B cell (primary cell): ENCODE measurements at regions not wholly inside any gene's neighbourhood (a gene's known extent, or its start where the extent isn't known, plus 50 kb on each side); places are given as distances from the start of the nearest gene placed in this dataset.
"Not testable (repeated sequence)": the region's sequence is repeated elsewhere in the genome, so short reads cannot be mapped to it uniquely, and the experiment has no call there.

Source experiments
- ATAC-seq: fragments of 200-7000 bp; cut with Tn5 transposase; one replicate; pipeline ENCODE4 v1.10.0; 2021; ENCODE audit warnings: low read depth, mild to moderate bottlenecking, moderate number of reproducible peaks, moderate library complexity
- CTCF ChIA-PET: fragments of 350-600 bp; sonication (Branson Sonifier 250); formaldehyde crosslinking; loops from one replicate; lab custom pipeline; 2021; ENCODE audit warnings: antibody characterized with exemption, inconsistent platforms; lab: Charles Lee
- POLR2A ChIA-PET: fragments of 350-600 bp; sonication (Branson Sonifier 250); formaldehyde crosslinking; loops from one replicate; lab custom pipeline; 2021; ENCODE audit warnings: antibody characterized with exemption; lab: Charles Lee
- DNase-seq: peaks from one replicate; pipeline ENCODE4 v3.0.0; 2013
- H2AFZ ChIP-seq: 2 replicates; pipeline ENCODE4 v1.6.1; 2012; ENCODE audit warnings: mild to moderate bottlenecking, low read depth, low read length; ENCODE audit not compliant: insufficient read depth, poor library complexity, severe bottlenecking
- H3K27ac ChIP-seq, 2 donors: 1 replicate in 1 of 2; 2 replicates in 1 of 2; pipeline ENCODE4 v1.5.1; 2012 to 2013; ENCODE audit warnings: low read length in 2 of 2, mild to moderate bottlenecking in 2 of 2, moderate library complexity in 1 of 2
- H3K27me3 ChIP-seq, 4 experiments: fragments of 200-600 bp in 1 of 4; sonication (generic) in 1 of 4; replicated peaks in 1 of 4; 1 replicate in 2 of 4; 2 replicates in 2 of 4; pipeline versions ENCODE4 v1.6.1 to v1.7.0; 2013 to 2016; ENCODE audit warnings: low read length in 3 of 4, mild to moderate bottlenecking in 2 of 4, mixed read lengths in 1 of 4, moderate library complexity in 1 of 4; ENCODE audit not compliant: insufficient read depth in 4 of 4, control insufficient read depth in 3 of 4; ENCODE audit errors: control extremely low read depth in 1 of 4
- H3K36me3 ChIP-seq, 2 experiments: replicated peaks in 1 of 2; 1 replicate in 1 of 2; 2 replicates in 1 of 2; pipeline versions ENCODE4 v1.6.1 to v1.7.1; 2013; ENCODE audit warnings: low read length in 1 of 2; ENCODE audit not compliant: insufficient read depth in 2 of 2, control insufficient read depth in 1 of 2; ENCODE audit errors: control extremely low read depth in 1 of 2, extremely low read depth in 1 of 2
- H3K4me1 ChIP-seq, 2 donors: fragments of 200-600 bp in 1 of 2; sonication (generic) in 1 of 2; 1 replicate in 1 of 2; 2 replicates in 1 of 2; pipeline versions ENCODE4 v1.5.1 to v1.6.1; 2013 to 2017; ENCODE audit warnings: low read length in 2 of 2; ENCODE audit not compliant: control insufficient read depth in 2 of 2, insufficient read depth in 2 of 2
- H3K4me2 ChIP-seq: replicated peaks from 2 replicates; pipeline ENCODE3; 2012; ENCODE audit warnings: mild to moderate bottlenecking, low read depth, low read length; ENCODE audit not compliant: poor library complexity, severe bottlenecking
- H3K4me3 ChIP-seq, 5 experiments: fragments of 200-600 bp in 1 of 5; sonication (generic) in 1 of 5; 1 replicate in 3 of 5; 2 replicates in 2 of 5; pipeline versions ENCODE4 v1.5.1 to v1.7.0; 2011 to 2016; ENCODE audit warnings: low read length in 4 of 5, mild to moderate bottlenecking in 4 of 5, low read depth in 2 of 5, control low read depth in 1 of 5, moderate library complexity in 1 of 5; ENCODE audit not compliant: insufficient read depth in 1 of 5; ENCODE audit errors: control extremely low read depth in 1 of 5, extremely low read depth in 1 of 5
- H3K79me2 ChIP-seq: fragments of 200-600 bp; sonication (generic); one replicate; pipeline ENCODE4 v1.6.0; 2016; ENCODE audit warnings: low read length; ENCODE audit not compliant: control insufficient read depth, insufficient read depth
- H3K9ac ChIP-seq: fragments of 200-600 bp; sonication (generic); 2 replicates; pipeline ENCODE4 v1.6.1; 2017; ENCODE audit warnings: mild to moderate bottlenecking, low read length, moderate library complexity
- H3K9me3 ChIP-seq, 3 donors: one replicate each; pipeline versions ENCODE4 v1.6.1 to v1.7.1; 2013; ENCODE audit warnings: low read length in 2 of 3; ENCODE audit not compliant: control insufficient read depth in 2 of 3, insufficient read depth in 1 of 3; ENCODE audit errors: control extremely low read depth in 1 of 3
- H4K20me1 ChIP-seq: 2 replicates; pipeline ENCODE4 v1.6.0; 2012; ENCODE audit warnings: mild to moderate bottlenecking, low read length; ENCODE audit not compliant: insufficient read depth, control insufficient read depth, poor library complexity, severe bottlenecking
- H3K27ac Mint-ChIP-seq: one replicate; pipeline ENCODE4 v1.8.0; 2021; ENCODE audit warnings: mixed read lengths
- H3K27me3 Mint-ChIP-seq: one replicate; pipeline ENCODE4 v1.8.0; 2021; ENCODE audit warnings: mixed read lengths
- H3K4me1 Mint-ChIP-seq: one replicate; pipeline ENCODE4 v1.8.0; 2021; ENCODE audit warnings: mixed read lengths
- H3K4me3 Mint-ChIP-seq: one replicate; pipeline ENCODE4 v1.8.0; 2021; ENCODE audit warnings: mixed read lengths
- H3K9me3 Mint-ChIP-seq: one replicate; pipeline ENCODE4 v1.8.0; 2022; ENCODE audit warnings: mixed read lengths; ENCODE audit not compliant: insufficient read depth
- EZH2 ChIP-seq: IDR thresholded peaks from 2 replicates; pipeline ENCODE4 v1.6.1; 2012; ENCODE audit warnings: borderline replicate concordance, low read depth, mild to moderate bottlenecking, moderate library complexity, low read length; ENCODE audit not compliant: insufficient read depth, poor library complexity, severe bottlenecking
- WGBS: methylation state at CpG from one replicate; pipeline ENCODE4 v1.1.5; 2013; ENCODE audit warnings: missing lambda C conversion rate; ENCODE audit not compliant: insufficient coverage; 5-methylcytosine and 5-hydroxymethylcytosine counted together
- intact Hi-C: fragments of 100-400 bp; cut with micrococcal nuclease; formaldehyde crosslinking; loops from one replicate; pipeline ENCODE4 v1.10.0; 2022
- TF ChIP-seq, protein P1 (sequence below): fragments of 200-600 bp; IDR thresholded peaks from one replicate; pipeline ENCODE4 v1.8.0; 2022; ENCODE audit warnings: antibody characterized with exemption, mild to moderate bottlenecking

DNA sequence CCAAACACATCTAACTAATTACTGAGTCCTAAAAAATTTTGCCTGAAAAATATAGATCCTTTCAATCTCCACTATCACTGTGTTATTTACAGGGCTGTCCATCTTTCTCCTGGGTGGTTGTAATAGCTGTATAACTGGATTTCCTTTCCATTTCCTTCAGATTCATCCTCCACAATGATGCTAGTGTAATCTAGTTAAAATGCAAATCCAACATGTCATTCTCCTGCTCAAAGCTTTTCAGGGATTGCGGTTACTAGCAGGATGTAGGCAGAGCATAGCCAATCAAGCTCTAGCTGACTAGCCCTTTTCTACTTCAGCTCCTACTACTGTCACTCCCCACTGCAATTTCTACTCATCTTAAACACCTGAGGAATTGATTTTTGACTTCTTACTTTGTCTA lies 283.0 kb downstream of the RAB38 start:
- Histone ChIP-seq H3K79me2 (no peaks in the 10 kb centered on the region), H3K4me1 (no peaks in the 10 kb centered on the region), H2AFZ (no peak overlapping the region), H3K4me3 (no peak overlapping the region), H3K9me3 (no peaks in the 10 kb centered on the region), H3K27ac (no peak overlapping the region), H4K20me1 (no peaks in the 10 kb centered on the region), H3K9ac (no peak overlapping the region), H3K36me3 (no peaks in the 10 kb centered on the region), H3K4me2 (no peak overlapping the region), H3K27me3 (no peaks in the 10 kb centered on the region)
- H3K4me3 Mint-ChIP-seq, result no peak overlapping the region
- 100% methylated on average over 1 of the region's 1 CpG for WGBS
- DNase-seq (no peak), ATAC-seq (no peak)
- TF ChIP-seq, protein P1, sequence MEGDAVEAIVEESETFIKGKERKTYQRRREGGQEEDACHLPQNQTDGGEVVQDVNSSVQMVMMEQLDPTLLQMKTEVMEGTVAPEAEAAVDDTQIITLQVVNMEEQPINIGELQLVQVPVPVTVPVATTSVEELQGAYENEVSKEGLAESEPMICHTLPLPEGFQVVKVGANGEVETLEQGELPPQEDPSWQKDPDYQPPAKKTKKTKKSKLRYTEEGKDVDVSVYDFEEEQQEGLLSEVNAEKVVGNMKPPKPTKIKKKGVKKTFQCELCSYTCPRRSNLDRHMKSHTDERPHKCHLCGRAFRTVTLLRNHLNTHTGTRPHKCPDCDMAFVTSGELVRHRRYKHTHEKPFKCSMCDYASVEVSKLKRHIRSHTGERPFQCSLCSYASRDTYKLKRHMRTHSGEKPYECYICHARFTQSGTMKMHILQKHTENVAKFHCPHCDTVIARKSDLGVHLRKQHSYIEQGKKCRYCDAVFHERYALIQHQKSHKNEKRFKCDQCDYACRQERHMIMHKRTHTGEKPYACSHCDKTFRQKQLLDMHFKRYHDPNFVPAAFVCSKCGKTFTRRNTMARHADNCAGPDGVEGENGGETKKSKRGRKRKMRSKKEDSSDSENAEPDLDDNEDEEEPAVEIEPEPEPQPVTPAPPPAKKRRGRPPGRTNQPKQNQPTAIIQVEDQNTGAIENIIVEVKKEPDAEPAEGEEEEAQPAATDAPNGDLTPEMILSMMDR, result no peak
- no peak for TF ChIP-seq EZH2
- intact Hi-C loops, result no loop called here
- H3K4me1 Mint-ChIP-seq, result no peaks in the 10 kb centered on the region
- H3K27ac Mint-ChIP-seq, result no peak overlapping the region
- ChIA-PET CTCF (no interaction called here), POLR2A (no interaction called here)
- H3K9me3 Mint-ChIP-seq, result no peaks in the 10 kb centered on the region
- no peaks in the 10 kb centered on the region for H3K27me3 Mint-ChIP-seq

DNA sequence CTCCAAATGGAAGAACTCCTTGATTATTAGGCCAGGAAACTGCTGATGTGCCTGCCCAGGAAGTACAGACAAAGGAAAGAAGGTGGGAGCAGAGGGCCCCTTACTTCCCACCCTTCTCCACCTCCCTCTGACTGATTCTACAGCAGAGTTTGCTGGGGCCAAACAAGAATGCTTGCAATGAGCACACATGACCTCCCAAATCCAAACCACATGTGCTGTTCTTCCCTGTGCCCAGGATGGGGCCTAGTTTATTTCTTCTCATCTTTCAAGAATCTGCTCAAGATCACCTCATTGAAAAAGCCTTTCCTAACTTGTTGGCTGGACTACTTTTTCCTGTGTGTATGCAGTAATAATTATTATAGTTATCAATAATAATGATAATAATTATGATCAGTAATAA lies 286.1 kb downstream of the RAB38 start:
- Histone ChIP-seq H3K79me2 (no peaks in the 10 kb centered on the region), H2AFZ (no peak overlapping the region), H3K9me3 (no peaks in the 10 kb centered on the region), H3K9ac (no peak overlapping the region), H3K27ac (no peak overlapping the region), H3K4me2 (no peak overlapping the region), H4K20me1 (no peaks in the 10 kb centered on the region), H3K4me3 (no peak overlapping the region), H3K36me3 (no peaks in the 10 kb centered on the region), H3K4me1 (no peaks in the 10 kb centered on the region), H3K27me3 (no peaks in the 10 kb centered on the region)
- Mint-ChIP-seq H3K4me1 (no peaks in the 10 kb centered on the region), H3K27me3 (no peaks in the 10 kb centered on the region), H3K27ac (no peak overlapping the region), H3K9me3 (no peaks in the 10 kb centered on the region), H3K4me3 (no peak overlapping the region)
- intact Hi-C loops, result no loop called here
- ATAC-seq (no peak), DNase-seq (no peak)
- ChIA-PET CTCF (no interaction called here), POLR2A (no interaction called here)
- TF ChIP-seq, protein P1, result no peak
- TF ChIP-seq EZH2, result no peak

DNA sequence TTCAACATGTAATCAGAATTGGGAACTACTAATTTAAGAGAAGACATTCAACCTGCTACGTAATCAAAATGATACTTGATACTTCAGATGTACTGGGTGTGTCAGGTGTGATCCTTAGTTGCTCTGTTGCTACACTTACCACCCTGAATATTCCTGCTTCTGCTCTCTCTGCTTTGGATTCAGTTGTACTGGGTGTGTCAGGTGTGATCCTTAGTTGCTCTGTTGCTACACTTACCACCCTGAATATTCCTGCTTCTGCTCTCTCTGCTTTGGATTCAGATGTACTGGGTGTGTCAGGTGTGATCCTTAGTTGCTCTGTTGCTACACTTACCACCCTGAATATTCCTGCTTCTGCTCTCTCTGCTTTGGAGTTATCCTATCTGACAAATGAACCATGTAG lies 290.2 kb downstream of the RAB38 start:
- H3K4me3 ChIP-seq, H3K36me3 ChIP-seq, H3K4me1 Mint-ChIP-seq, H3K27ac Mint-ChIP-seq, DNase-seq, H3K27me3 Mint-ChIP-seq, H3K9me3 Mint-ChIP-seq, H3K4me3 Mint-ChIP-seq, H3K9ac ChIP-seq, H3K4me1 ChIP-seq, H3K79me2 ChIP-seq, POLR2A ChIA-PET, H2AFZ ChIP-seq, CTCF ChIA-PET, H4K20me1 ChIP-seq, H3K27me3 ChIP-seq, H3K27ac ChIP-seq, H3K9me3 ChIP-seq, ATAC-seq, H3K4me2 ChIP-seq, intact Hi-C loops: not testable (repeated sequence)
- WGBS, result no CpG with 5 or more reads among the region's 1 CpG
